HepG2 (cell line): ENCODE measurements at regions not wholly inside any gene's neighbourhood (a gene's known extent, or its start where the extent isn't known, plus 50 kb on each side); places are given as distances from the start of the nearest gene placed in this dataset.

Experiments
- ATAC-seq: fragments of 200-7000 bp; cut with Tn5 transposase; 3 replicates; pipeline ENCODE4 v1.9.1; 2020; ENCODE audit warnings: mild to moderate bottlenecking, moderate library complexity
- BruUV-seq: library from RNA; stranded (reverse); fragments of 400-500 nt; replicated peaks from 2 replicates; lab custom pipeline; 2021; lab: Mats Ljungman, UMichigan
- CTCF ChIA-PET: fragments of 300-600 bp; formaldehyde crosslinking; extraction: SDS; loops from one replicate; lab custom pipeline; 2021; ENCODE audit warnings: low total read pairs, inconsistent platforms, low intra/inter-chr PET ratio; lab: Yijun Ruan, JAX
- POLR2A ChIA-PET: fragments of 350-600 bp; sonication (Branson Sonifier 250); formaldehyde crosslinking; loops from one replicate; lab custom pipeline; 2020; ENCODE audit warnings: antibody characterized with exemption, inconsistent platforms; lab: Yijun Ruan, JAX
- DNase-seq: peaks from one replicate; pipeline ENCODE4 v3.0.0-alpha.2; 2015; ENCODE audit warnings: low spot score
- FAIRE-seq: peaks from 3 replicates; lab custom pipeline; 2011; peaks lifted over from hg19 to GRCh38; lab: Jason Lieb, UNC
- H2AFZ ChIP-seq: one replicate; pipeline ENCODE4 v1.6.1; 2011; ENCODE audit warnings: low read length, inconsistent platforms
- H3K27ac ChIP-seq: fragments of 300-600 bp; 3 replicates; pipeline ENCODE4 v1.8.0; 2011; ENCODE audit warnings: mixed run types, mild to moderate bottlenecking, mixed read lengths, low read length, inconsistent platforms; ENCODE audit not compliant: insufficient read depth; ENCODE audit errors: extremely low read length
- H3K27me3 ChIP-seq, 2 experiments: fragments of 200-600 bp in 1 of 2; 2 replicates in 1 of 2; 3 replicates in 1 of 2; pipeline versions ENCODE4 v1.6.0 to v1.8.0; 2011; ENCODE audit warnings: low read length in 2 of 2, mild to moderate bottlenecking in 2 of 2, moderate library complexity in 2 of 2, inconsistent platforms in 1 of 2; ENCODE audit not compliant: insufficient read depth in 2 of 2, control insufficient read depth in 1 of 2
- H3K36me3 ChIP-seq, 2 experiments: fragments of 200-600 bp in 1 of 2; replicated peaks in 1 of 2; 2 replicates in 1 of 2; 3 replicates in 1 of 2; pipeline versions ENCODE4 v1.5.1 to v1.8.0; 2011; ENCODE audit warnings: low read length in 2 of 2, inconsistent platforms in 1 of 2; ENCODE audit not compliant: insufficient read depth in 2 of 2, control insufficient read depth in 1 of 2
- H3K4me1 ChIP-seq: 2 replicates; pipeline ENCODE4 v1.5.1; 2012; ENCODE audit warnings: low read length, inconsistent platforms; ENCODE audit not compliant: insufficient read depth
- H3K4me2 ChIP-seq: 2 replicates; pipeline ENCODE4 v1.6.0; 2011; ENCODE audit warnings: low read depth, low read length, inconsistent platforms
- H3K4me3 ChIP-seq, 3 experiments: fragments of 200-600 bp in 1 of 3; sonication (generic), shearing (Covaris generic) in 1 of 3; replicated peaks in 1 of 3; 2 replicates each; pipeline ENCODE4 v1.5.1; 2011 to 2016; ENCODE audit warnings: low read length in 3 of 3, inconsistent platforms in 2 of 3, low read depth in 2 of 3, mild to moderate bottlenecking in 2 of 3, control low read depth in 1 of 3, mixed read lengths in 1 of 3; ENCODE audit not compliant: insufficient read depth in 1 of 3
- H3K79me2 ChIP-seq: one replicate; pipeline ENCODE4 v1.6.1; 2011; ENCODE audit warnings: low read length, inconsistent platforms; ENCODE audit not compliant: insufficient read depth
- H3K9ac ChIP-seq: 2 replicates; pipeline ENCODE4 v1.6.0; 2011; ENCODE audit warnings: mild to moderate bottlenecking, low read depth, low read length, inconsistent platforms; ENCODE audit not compliant: insufficient read depth
- H3K9me3 ChIP-seq: 2 replicates; pipeline ENCODE4 v1.5.1; 2012; ENCODE audit warnings: mild to moderate bottlenecking, low read length
- H4K20me1 ChIP-seq: 2 replicates; pipeline ENCODE4 v1.6.0; 2011; ENCODE audit warnings: inconsistent platforms, mild to moderate bottlenecking, low read length, moderate library complexity; ENCODE audit not compliant: insufficient read depth
- IRX3 ChIP-seq: sonication (generic); formaldehyde crosslinking; IDR thresholded peaks from 2 replicates; pipeline ENCODE4 v1.8.1; 2023; ENCODE audit warnings: mild to moderate bottlenecking, low read depth, missing genetic modification reagents, borderline replicate concordance
- MEIS2 ChIP-seq: sonication (generic); formaldehyde crosslinking; IDR thresholded peaks from 2 replicates; pipeline ENCODE4 v1.9.0; 2021; ENCODE audit warnings: mild to moderate bottlenecking, missing genetic modification reagents
- NFIB ChIP-seq: sonication (generic); formaldehyde crosslinking; IDR thresholded peaks from 2 replicates; pipeline ENCODE4 v1.9.0; 2021; ENCODE audit warnings: missing genetic modification reagents, mild to moderate bottlenecking, borderline replicate concordance
- RARG ChIP-seq: sonication (generic); formaldehyde crosslinking; IDR thresholded peaks from 2 replicates; pipeline ENCODE4 v1.4.0; 2020; ENCODE audit warnings: low read depth, mild to moderate bottlenecking, missing genetic modification reagents
- ZNF775 ChIP-seq: sonication (generic); formaldehyde crosslinking; IDR thresholded peaks from 2 replicates; pipeline ENCODE4 v1.4.0; 2020; ENCODE audit warnings: missing genetic modification reagents, mild to moderate bottlenecking, moderate library complexity, borderline replicate concordance
- ZSCAN9 ChIP-seq: IDR thresholded peaks from 2 replicates; pipeline ENCODE4 v1.6.1; 2016; ENCODE audit warnings: borderline replicate concordance
- whole genome bisulfite sequencing: methylation state at CpG from one replicate; pipeline ENCODE4 v1.1.6; 2017; ENCODE audit warnings: low lambda C conversion rate; 5-methylcytosine and 5-hydroxymethylcytosine counted together
- in situ Hi-C: cut with HindIII; loops from 2 replicates; pipeline ENCODE4 v1.10.0; 2017; ENCODE audit warnings: low pct_unique_long_range_greater_than_20kb; ENCODE audit not compliant: extremely low pct_ligation_motif_present
- intact Hi-C: fragments of 100-400 bp; cut with micrococcal nuclease; formaldehyde crosslinking; loops from one replicate; pipeline ENCODE4 v1.10.0; 2022; ENCODE audit not compliant: unreplicated experiment
- TF ChIP-seq, protein P1 (sequence below): sonication (generic); formaldehyde crosslinking; IDR thresholded peaks from 2 replicates; pipeline ENCODE4 v1.5.0; 2020; ENCODE audit warnings: mild to moderate bottlenecking, missing genetic modification reagents

GRCh38 chr2:186992597-186992996 is 143.6 kb upstream of the ZSWIM2 start:
- ATAC-seq, result no peak
- no peak overlapping the region for H3K9ac ChIP-seq
- H3K36me3 ChIP-seq, result no peaks in the 10 kb centered on the region
- TF ChIP-seq ZNF775 (CRISPR knock-in tag), result no peak
- TF ChIP-seq ZSCAN9 (CRISPR knock-in tag), result no peak
- TF ChIP-seq, protein P1, sequence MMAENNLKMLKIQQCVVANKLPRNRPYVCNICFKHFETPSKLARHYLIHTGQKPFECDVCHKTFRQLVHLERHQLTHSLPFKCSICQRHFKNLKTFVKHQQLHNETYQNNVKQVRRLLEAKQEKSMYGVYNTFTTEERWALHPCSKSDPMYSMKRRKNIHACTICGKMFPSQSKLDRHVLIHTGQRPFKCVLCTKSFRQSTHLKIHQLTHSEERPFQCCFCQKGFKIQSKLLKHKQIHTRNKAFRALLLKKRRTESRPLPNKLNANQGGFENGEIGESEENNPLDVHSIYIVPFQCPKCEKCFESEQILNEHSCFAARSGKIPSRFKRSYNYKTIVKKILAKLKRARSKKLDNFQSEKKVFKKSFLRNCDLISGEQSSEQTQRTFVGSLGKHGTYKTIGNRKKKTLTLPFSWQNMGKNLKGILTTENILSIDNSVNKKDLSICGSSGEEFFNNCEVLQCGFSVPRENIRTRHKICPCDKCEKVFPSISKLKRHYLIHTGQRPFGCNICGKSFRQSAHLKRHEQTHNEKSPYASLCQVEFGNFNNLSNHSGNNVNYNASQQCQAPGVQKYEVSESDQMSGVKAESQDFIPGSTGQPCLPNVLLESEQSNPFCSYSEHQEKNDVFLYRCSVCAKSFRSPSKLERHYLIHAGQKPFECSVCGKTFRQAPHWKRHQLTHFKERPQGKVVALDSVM (CRISPR knock-in tag), result no peak
- no peak for TF ChIP-seq IRX3 (CRISPR knock-in tag)
- no peak for TF ChIP-seq MEIS2 (CRISPR knock-in tag)
- TF ChIP-seq NFIB, result no peak
- TF ChIP-seq RARG (CRISPR knock-in tag), result no peak
- TF ChIP-seq, all 625 proteins: peak for 0
- H3K4me1 ChIP-seq, result no peaks in the 10 kb centered on the region
- H3K79me2 ChIP-seq, result no peaks in the 10 kb centered on the region
- H3K27ac ChIP-seq, result no peak overlapping the region
- DNase-seq (no peak), FAIRE-seq (no peak)
- peaks cover 8% of the 10 kb centered on the region for H3K9me3 ChIP-seq
- in situ Hi-C loops, result no loop called here
- no peak overlapping the region for H3K4me3 ChIP-seq
- 0% methylated on average over 2 of the region's 2 CpGs for WGBS
- ChIA-PET POLR2A (no interaction called here), CTCF (no interaction called here)
- H3K27me3 ChIP-seq, result no peaks in the 10 kb centered on the region
- BruUV-seq, result no TSS peak
- intact Hi-C loops, result no loop called here
- H3K4me2 ChIP-seq, result no peak overlapping the region
- no peak overlapping the region for H2AFZ ChIP-seq
- H4K20me1 ChIP-seq, result no peaks in the 10 kb centered on the region
